Neural crest cell (in vitro differentiated cells): ENCODE measurements at regions not wholly inside any gene's neighbourhood (a gene's known extent, or its start where the extent isn't known, plus 50 kb on each side); places are given as distances from the start of the nearest gene placed in this dataset.

Experiments
- DNase-seq: peaks from one replicate; pipeline ENCODE4 v3.0.0; 2021; ENCODE audit warnings: low read depth, mixed read lengths, low spot score
- H3K27ac Mint-ChIP-seq: one replicate; pipeline ENCODE4 v1.8.0; 2021; ENCODE audit warnings: mild to moderate bottlenecking, mixed read lengths; ENCODE audit not compliant: unreplicated experiment
- H3K27me3 Mint-ChIP-seq: 2 replicates; pipeline ENCODE4 v1.8.0; 2021; ENCODE audit warnings: low read depth, mild to moderate bottlenecking, mixed read lengths
- H3K36me3 Mint-ChIP-seq: 2 replicates; pipeline ENCODE4 v1.8.0; 2021; ENCODE audit warnings: low read depth, mild to moderate bottlenecking, mixed read lengths
- H3K4me1 Mint-ChIP-seq: 2 replicates; pipeline ENCODE4 v1.8.0; 2021; ENCODE audit warnings: mixed read lengths
- H3K4me3 Mint-ChIP-seq: one replicate; pipeline ENCODE4 v1.8.0; 2021; ENCODE audit warnings: mild to moderate bottlenecking, mixed read lengths
- H3K9me3 Mint-ChIP-seq: 2 replicates; pipeline ENCODE4 v1.8.0; 2021; ENCODE audit warnings: mixed read lengths
- CTCF ChIP-seq: fragments of 200-600 bp; sonication (generic); conservative IDR thresholded peaks from 2 replicates; pipeline ENCODE4 v1.5.0; 2021; ENCODE audit warnings: antibody characterized with exemption, mild to moderate bottlenecking

GRCh38 chr10:8269976-8270375, 215.5 kb downstream of the GATA3 start:
- H3K27me3 Mint-ChIP-seq, result peaks cover 43% of the 10 kb centered on the region
- no peak overlapping the region for H3K27ac Mint-ChIP-seq
- no peak for TF ChIP-seq CTCF
- no peak for DNase-seq
- no peaks in the 10 kb centered on the region for H3K36me3 Mint-ChIP-seq
- H3K9me3 Mint-ChIP-seq, result no peaks in the 10 kb centered on the region
- no peaks in the 10 kb centered on the region for H3K4me1 Mint-ChIP-seq
- no peak overlapping the region for H3K4me3 Mint-ChIP-seq

GRCh38 chr10:8272794-8273425, 218.4 kb downstream of the GATA3 start:
- no peak for DNase-seq
- no peak overlapping the region for H3K27ac Mint-ChIP-seq
- H3K27me3 Mint-ChIP-seq, result peaks cover 35% of the 10 kb centered on the region
- no peaks in the 10 kb centered on the region for H3K9me3 Mint-ChIP-seq
- H3K36me3 Mint-ChIP-seq, result no peaks in the 10 kb centered on the region
- no peak overlapping the region for H3K4me3 Mint-ChIP-seq
- no peaks in the 10 kb centered on the region for H3K4me1 Mint-ChIP-seq
- TF ChIP-seq CTCF, result no peak

GRCh38 chr10:8273749-8274148, 219.3 kb downstream of the GATA3 start:
- no peak for TF ChIP-seq CTCF
- Mint-ChIP-seq H3K36me3 (no peaks in the 10 kb centered on the region), H3K9me3 (no peaks in the 10 kb centered on the region), H3K27ac (no peak overlapping the region), H3K27me3 (peaks cover 37% of the 10 kb centered on the region), H3K4me1 (no peaks in the 10 kb centered on the region), H3K4me3 (no peak overlapping the region)
- DNase-seq, result no peak

- Mint-ChIP-seq H3K36me3 (no peaks in the 10 kb centered on the region), H3K27ac (no peak overlapping the region), H3K9me3 (no peaks in the 10 kb centered on the region), H3K4me1 (no peaks in the 10 kb centered on the region), H3K27me3 (peaks cover 34% of the 10 kb centered on the region), H3K4me3 (no peak overlapping the region)
- DNase-seq, result no peak
- TF ChIP-seq CTCF, result no peak
These were observed 221.4 kb downstream of the GATA3 start for GRCh38 chr10:8275911-8276310.

GRCh38 chr10:8278099-8278498, 223.6 kb downstream of the GATA3 start:
- no peaks in the 10 kb centered on the region for H3K9me3 Mint-ChIP-seq
- no peaks in the 10 kb centered on the region for H3K4me1 Mint-ChIP-seq
- H3K36me3 Mint-ChIP-seq, result no peaks in the 10 kb centered on the region
- DNase-seq, result no peak
- TF ChIP-seq CTCF, result no peak
- no peak overlapping the region for H3K27ac Mint-ChIP-seq
- no peak overlapping the region for H3K4me3 Mint-ChIP-seq
- peaks cover 38% of the 10 kb centered on the region for H3K27me3 Mint-ChIP-seq
